A673 (cell line): ENCODE measurements at regions not wholly inside any gene's neighbourhood (a gene's known extent, or its start where the extent isn't known, plus 50 kb on each side); places are given as distances from the start of the nearest gene placed in this dataset.
"Not testable (repeated sequence)": the region's sequence is repeated elsewhere in the genome, so short reads cannot be mapped to it uniquely, and the experiment has no call there.

Experiments used
- BruUV-seq: library from RNA; stranded (reverse); fragments of 400-500 nt; replicated peaks from 2 replicates; lab custom pipeline; 2021; lab: Mats Ljungman, UMichigan
- CTCF ChIA-PET: fragments of 300-600 bp; sonication (Branson Sonifier 250); formaldehyde crosslinking; loops from one replicate; lab custom pipeline; 2022; ENCODE audit warnings: antibody characterized with exemption; lab: Charles Lee
- POLR2A ChIA-PET: fragments of 300-600 bp; sonication (Branson Sonifier 250); formaldehyde crosslinking; loops from one replicate; lab custom pipeline; 2022; ENCODE audit warnings: antibody characterized with exemption; ENCODE audit not compliant: low non-redundant PET; lab: Charles Lee
- DNase-seq: peaks from one replicate; pipeline ENCODE4 v3.0.0-alpha.2; 2015; ENCODE audit warnings: low spot score
- H3K27ac ChIP-seq: fragments of 200-600 bp; sonication (generic); 2 replicates; pipeline ENCODE4 v1.5.1; 2016; ENCODE audit warnings: mixed run types, low read depth, mild to moderate bottlenecking, mixed read lengths, antibody characterized with exemption, low read length; ENCODE audit not compliant: poor library complexity, severe bottlenecking
- H3K27me3 ChIP-seq: fragments of 200-600 bp; sonication (generic); replicated peaks from 2 replicates; pipeline ENCODE4 v1.6.1; 2017; ENCODE audit warnings: mixed run types, low read depth, mild to moderate bottlenecking, mixed read lengths, antibody characterized with exemption, low read length; ENCODE audit not compliant: insufficient read depth, poor library complexity
- H3K36me3 ChIP-seq: fragments of 200-600 bp; sonication (generic); 2 replicates; pipeline ENCODE4 v1.6.1; 2016; ENCODE audit warnings: mixed run types, mild to moderate bottlenecking, mixed read lengths, antibody characterized with exemption, low read length; ENCODE audit not compliant: insufficient read depth, poor library complexity, severe bottlenecking
- H3K4me1 ChIP-seq: fragments of 200-600 bp; sonication (generic); 2 replicates; pipeline ENCODE4 v1.6.1; 2017; ENCODE audit warnings: mixed run types, mild to moderate bottlenecking, mixed read lengths, antibody characterized with exemption, low read length; ENCODE audit not compliant: insufficient read depth, poor library complexity, severe bottlenecking
- H3K4me3 ChIP-seq: fragments of 200-600 bp; sonication (generic); 2 replicates; pipeline ENCODE4 v1.5.1; 2016; ENCODE audit warnings: low read depth, mixed run types, mild to moderate bottlenecking, mixed read lengths, low read length; ENCODE audit not compliant: poor library complexity, severe bottlenecking
- H3K9me3 ChIP-seq: fragments of 200-600 bp; sonication (generic); 2 replicates; pipeline ENCODE4 v1.6.1; 2016; ENCODE audit warnings: mixed run types, low read depth, mild to moderate bottlenecking, mixed read lengths, antibody characterized with exemption, low read length; ENCODE audit not compliant: poor library complexity, severe bottlenecking
- EZH2 ChIP-seq: fragments of 200-600 bp; sonication (generic); IDR thresholded peaks from 2 replicates; pipeline ENCODE4 v1.6.1; 2017; ENCODE audit warnings: borderline replicate concordance, low read depth, mild to moderate bottlenecking, mixed read lengths, antibody characterized with exemption, low read length; ENCODE audit not compliant: poor library complexity, severe bottlenecking
- intact Hi-C: fragments of 100-400 bp; cut with micrococcal nuclease; formaldehyde crosslinking; loops from one replicate; pipeline ENCODE4 v1.10.0; 2022; ENCODE audit not compliant: unreplicated experiment
- TF ChIP-seq, protein P1 (sequence below): fragments of 300-800, 200-600 bp; sonication (generic); conservative IDR thresholded peaks from 2 replicates; pipeline ENCODE4 v1.5.1; 2017; ENCODE audit warnings: low read depth, mild to moderate bottlenecking, antibody characterized with exemption, low read length, moderate library complexity, mixed read lengths

- Histone ChIP-seq H3K27ac (no peak overlapping the region), H3K4me3 (no peak overlapping the region), H3K9me3 (no peaks in the 10 kb centered on the region), H3K4me1 (no peaks in the 10 kb centered on the region), H3K27me3 (peaks cover 40% of the 10 kb centered on the region), H3K36me3 (no peaks in the 10 kb centered on the region)
- CTCF ChIA-PET: no interaction called here
- TF ChIP-seq, protein P1, sequence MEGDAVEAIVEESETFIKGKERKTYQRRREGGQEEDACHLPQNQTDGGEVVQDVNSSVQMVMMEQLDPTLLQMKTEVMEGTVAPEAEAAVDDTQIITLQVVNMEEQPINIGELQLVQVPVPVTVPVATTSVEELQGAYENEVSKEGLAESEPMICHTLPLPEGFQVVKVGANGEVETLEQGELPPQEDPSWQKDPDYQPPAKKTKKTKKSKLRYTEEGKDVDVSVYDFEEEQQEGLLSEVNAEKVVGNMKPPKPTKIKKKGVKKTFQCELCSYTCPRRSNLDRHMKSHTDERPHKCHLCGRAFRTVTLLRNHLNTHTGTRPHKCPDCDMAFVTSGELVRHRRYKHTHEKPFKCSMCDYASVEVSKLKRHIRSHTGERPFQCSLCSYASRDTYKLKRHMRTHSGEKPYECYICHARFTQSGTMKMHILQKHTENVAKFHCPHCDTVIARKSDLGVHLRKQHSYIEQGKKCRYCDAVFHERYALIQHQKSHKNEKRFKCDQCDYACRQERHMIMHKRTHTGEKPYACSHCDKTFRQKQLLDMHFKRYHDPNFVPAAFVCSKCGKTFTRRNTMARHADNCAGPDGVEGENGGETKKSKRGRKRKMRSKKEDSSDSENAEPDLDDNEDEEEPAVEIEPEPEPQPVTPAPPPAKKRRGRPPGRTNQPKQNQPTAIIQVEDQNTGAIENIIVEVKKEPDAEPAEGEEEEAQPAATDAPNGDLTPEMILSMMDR: no peak
- no peak for TF ChIP-seq EZH2
- POLR2A ChIA-PET: no interaction called here
- no TSS peak for BruUV-seq
- intact Hi-C loops: no loop called here
- no peak for DNase-seq
These were observed 334.6 kb upstream of the KLHL29 start for GRCh38 chr2:23050388-23050787.

DNA sequence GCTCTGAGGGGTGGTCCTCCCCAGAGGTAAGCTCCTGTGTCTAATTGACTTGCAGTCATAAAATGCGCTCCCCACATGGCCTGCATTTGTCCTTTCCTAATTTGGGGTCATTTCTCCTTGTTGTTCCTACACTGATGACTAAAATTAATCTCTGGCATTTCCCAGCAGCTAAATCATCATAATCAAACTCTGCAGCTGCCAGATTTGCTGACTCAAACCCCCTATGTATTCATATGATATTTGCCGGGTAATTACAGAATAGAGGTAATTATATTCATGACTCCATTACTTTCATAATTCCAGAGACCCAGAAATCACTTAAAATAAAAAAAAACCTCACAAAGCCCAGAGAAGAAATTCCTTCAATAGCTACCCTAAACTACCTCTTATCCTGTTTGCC is 331.4 kb upstream of the KLHL29 start:
- H3K27me3 ChIP-seq: peaks cover 42% of the 10 kb centered on the region
- intact Hi-C loops: no loop called here
- no peak for TF ChIP-seq EZH2
- TF ChIP-seq, protein P1: no peak
- BruUV-seq: no TSS peak
- H3K27ac ChIP-seq: no peak overlapping the region
- H3K4me3 ChIP-seq: no peak overlapping the region
- no peaks in the 10 kb centered on the region for H3K4me1 ChIP-seq
- H3K36me3 ChIP-seq: no peaks in the 10 kb centered on the region
- ChIA-PET CTCF (no interaction called here), POLR2A (no interaction called here)
- DNase-seq: no peak
- H3K9me3 ChIP-seq: no peaks in the 10 kb centered on the region

DNA sequence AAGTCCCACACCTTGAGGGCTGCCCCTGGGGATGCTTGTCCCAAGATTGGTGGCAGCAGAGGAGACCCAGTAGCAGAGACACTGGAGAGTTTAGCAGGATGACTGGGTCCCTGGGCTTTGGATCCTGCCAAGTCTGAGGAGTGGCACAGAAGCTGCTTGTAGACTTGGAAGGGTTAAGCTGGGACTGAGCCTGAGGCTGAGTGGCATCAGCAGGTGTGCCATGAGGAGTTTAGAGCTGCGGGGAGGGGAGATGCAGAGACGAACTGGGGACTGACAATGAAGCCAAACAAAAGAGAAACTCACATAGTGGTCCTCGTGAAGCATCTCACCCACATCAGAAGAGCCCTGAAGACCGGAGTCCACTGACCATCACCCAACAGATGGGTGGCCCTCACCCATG is 329.7 kb upstream of the KLHL29 start:
- TF ChIP-seq, protein P1: no peak
- no peak for TF ChIP-seq EZH2
- DNase-seq: no peak
- ChIA-PET CTCF (no interaction called here), POLR2A (no interaction called here)
- H3K9me3 ChIP-seq: no peaks in the 10 kb centered on the region
- H3K27ac ChIP-seq: no peak overlapping the region
- H3K36me3 ChIP-seq: no peaks in the 10 kb centered on the region
- no TSS peak for BruUV-seq
- intact Hi-C loops: no loop called here
- no peaks in the 10 kb centered on the region for H3K4me1 ChIP-seq
- H3K4me3 ChIP-seq: no peak overlapping the region
- H3K27me3 ChIP-seq: peaks cover 44% of the 10 kb centered on the region

DNA sequence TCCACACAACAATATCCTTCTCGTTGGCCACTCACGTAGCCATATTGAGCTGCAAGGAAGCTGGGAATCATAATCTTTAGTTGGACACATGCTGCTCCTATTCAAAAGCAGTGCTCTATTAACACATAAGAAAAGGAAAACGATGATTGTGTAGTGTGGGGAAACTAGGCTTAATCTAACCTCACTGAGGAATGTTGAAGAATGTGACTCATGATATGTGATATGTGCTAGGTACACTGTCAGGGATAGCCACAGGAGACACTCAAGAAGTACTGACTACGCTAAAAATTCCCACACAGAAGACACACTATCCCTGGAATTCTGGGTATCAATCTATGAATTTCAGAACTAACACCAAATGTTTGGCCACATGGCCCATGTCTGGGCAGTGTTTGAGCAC is 328.1 kb upstream of the KLHL29 start:
- H3K4me3 ChIP-seq, POLR2A ChIA-PET, BruUV-seq, intact Hi-C loops, H3K9me3 ChIP-seq, H3K4me1 ChIP-seq, DNase-seq, CTCF ChIA-PET, H3K36me3 ChIP-seq, H3K27ac ChIP-seq: not testable (repeated sequence)
- H3K27me3 ChIP-seq: peaks cover 38% of the 10 kb centered on the region
